Middle frontal gyrus (tissue), 1 donor: ENCODE measurements at regions not wholly inside any gene's neighbourhood (a gene's known extent, or its start where the extent isn't known, plus 50 kb on each side); places are given as distances from the start of the nearest gene placed in this dataset.
"Not testable (repeated sequence)": the region's sequence is repeated elsewhere in the genome, so short reads cannot be mapped to it uniquely, and the experiment has no call there.

ENCODE experiments used
- DNase-seq: peaks from one replicate; pipeline ENCODE4 v3.0.0-alpha.2; 2015; ENCODE audit warnings: low spot score; ENCODE audit errors: extremely low spot score

GRCh38 chr12:18008642-18009041 is 81.4 kb downstream of the RERGL start:
- no peak for DNase-seq

DNA sequence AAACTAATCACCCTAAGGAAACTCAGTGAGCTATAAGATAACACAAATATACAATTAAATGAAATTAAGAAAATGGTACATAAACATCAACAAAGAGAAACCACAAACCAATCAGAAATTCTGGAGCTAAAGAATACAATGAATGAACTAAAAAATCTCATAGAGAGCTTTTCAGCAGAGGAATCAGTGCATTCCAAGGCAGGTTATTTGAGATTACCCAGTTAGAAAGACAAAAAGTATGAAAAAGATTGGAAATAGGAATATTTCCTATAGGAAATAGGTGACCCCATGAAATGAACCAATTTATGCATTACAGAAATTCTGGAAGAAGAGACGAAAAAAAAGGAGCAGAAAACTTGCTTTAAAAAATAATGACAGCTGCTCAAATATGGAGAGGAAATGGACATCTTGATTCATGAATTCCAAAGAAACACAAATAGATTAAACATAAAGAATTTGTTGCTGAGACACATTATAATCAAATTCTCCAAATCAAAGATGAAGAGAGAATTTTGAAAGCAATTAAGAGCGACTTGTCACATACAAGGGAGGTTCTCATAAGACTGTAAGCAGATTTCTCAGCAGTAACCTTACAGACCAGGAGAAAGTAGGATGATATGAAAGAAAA is 90.7 kb downstream of the RERGL start:
- no peak for DNase-seq

DNA sequence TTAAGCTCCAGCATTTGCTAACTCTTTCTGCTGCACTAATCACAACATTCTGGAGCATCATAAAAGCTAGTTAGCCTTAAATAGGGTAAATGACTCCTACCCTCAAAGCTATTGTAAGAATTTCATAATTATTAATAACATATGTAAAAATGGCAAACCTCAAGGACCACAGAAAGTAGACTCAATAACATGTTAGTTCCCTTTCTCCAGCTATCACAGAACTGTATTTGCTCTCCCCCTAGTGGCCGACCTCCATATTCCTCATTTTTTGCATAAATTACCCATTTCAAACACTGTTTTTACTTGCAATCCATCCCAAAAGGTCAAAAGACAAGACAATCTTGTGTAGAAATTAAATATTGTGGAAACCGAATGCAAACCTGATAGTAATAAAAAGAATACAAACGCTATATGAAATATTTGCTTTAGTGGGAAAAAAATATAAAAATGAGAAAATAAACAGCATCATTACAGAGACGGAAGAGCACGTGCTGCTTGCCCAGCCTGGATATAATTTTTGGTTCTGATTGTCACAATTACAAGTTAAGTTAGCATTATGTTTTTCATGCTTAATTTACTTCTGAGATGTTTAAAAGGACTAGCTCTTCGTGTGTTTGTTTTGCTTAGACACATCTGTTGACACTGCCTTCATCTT is 97.9 kb downstream of the RERGL start:
- DNase-seq, result peak; percentile 18

DNA sequence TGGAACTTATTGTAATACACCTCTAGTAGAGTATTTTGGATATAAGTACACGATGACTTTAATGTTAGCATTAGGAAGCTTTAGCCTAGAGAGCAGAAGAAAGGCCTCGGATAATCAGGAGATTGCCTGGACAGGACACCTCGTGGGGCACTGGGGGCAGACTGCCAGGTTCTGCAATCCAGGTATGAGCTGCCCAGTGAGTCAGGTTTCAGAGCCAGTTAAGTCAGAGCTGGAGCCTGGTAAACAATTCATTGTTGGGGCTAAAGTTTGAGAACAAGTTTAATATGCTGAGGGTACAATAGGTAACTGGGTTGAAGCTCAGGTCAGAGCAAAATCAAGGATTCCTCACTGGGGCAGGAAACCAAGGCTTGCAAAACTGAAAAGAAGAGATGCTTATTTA is 107.4 kb downstream of the RERGL start:
- no peak for DNase-seq

DNA sequence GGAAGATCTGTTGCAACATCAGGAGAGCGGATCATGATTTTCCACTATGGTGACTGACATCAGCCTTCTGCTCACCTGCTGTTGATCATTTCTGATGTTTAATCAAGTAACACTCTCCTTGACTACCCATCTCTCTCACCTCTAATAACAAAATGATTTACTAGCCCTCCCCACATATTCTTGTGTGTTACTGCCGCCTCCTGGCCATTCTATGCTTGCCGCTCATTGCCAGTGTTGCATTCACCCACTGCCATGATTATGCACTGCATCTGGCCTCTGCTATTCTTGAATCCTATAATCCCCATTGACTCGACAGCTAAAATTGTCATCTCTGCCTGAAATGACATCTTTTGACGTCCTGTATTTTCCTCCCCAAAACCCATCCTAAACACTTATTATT is 113.8 kb downstream of the RERGL start:
- DNase-seq, result no peak

DNA sequence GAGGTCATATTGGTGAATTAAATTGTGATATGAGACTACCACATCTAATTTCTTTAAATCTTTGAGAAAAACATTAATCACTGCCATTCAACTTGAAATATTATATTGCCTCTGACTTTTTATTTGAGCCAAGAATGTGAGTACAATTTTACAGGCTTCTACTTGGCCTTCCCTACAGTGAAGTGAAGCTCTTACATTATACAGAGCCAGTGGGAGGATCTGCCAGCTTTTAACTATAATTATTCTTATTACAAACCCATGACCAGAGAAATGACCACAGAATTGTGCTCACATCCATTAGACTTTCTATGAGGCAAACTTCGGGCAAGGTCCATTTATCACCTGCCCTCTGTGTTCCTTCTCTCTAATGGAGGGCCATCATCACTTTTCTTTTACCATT is 114.2 kb downstream of the RERGL start:
- DNase-seq, result no peak

DNA sequence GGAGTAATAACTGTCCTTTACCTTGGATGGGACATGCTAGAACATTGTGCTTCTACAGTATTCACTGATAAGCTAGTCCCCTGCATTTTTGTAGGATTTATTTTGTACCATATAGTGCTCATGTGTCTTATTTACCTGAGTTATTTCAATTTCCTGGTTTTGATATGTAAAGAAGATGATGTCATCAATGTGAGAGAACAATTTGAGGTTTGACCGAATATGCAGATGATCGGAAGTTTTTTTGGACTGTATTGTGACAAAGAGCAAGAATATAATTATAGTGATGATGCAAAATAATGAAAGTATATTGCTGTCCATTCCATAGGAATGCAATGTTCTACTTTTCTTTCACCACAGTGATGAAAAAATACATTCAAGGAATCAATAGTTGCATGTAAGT is 114.8 kb downstream of the RERGL start:
- DNase-seq, result no peak

DNA sequence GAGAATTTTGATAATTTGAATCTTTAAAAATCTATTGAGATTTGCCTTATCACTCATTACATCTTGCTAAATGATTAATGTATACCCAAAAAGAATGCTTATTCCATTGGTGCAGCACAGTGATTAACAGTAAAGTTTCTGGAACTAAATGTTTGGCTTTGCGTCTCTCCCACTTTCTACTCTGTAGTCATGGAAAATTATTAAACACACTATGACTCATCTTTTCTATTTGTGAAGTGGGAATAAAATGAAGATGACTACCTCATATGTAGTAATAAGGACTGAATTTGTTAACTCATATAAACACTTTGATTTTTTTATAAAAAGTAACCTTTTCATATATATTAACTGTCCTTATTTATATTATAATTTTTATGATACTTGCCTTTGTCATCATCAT is 118.1 kb downstream of the RERGL start:
- no peak for DNase-seq

DNA sequence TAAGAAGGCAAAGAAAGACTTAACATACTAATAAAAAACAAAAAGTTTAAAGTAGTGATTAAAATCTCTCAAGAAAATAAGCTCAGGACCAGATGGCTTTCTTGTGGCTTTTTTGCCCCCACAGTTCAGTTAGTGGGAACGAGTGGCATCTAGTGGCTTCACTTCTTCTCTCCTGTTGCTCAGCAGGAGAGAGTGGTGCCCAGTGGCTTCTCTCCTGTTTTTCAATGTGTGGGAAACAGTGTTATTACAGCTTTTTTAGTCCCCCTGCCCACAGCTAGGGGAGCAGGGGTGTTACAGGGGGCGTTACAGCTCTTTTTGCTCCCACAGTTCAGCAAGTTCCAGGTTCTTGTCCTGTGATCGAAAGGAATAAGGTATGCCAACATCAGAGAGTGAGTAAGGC is 135.2 kb downstream of the RERGL start:
- DNase-seq, result no peak

GRCh38 chr12:17950898-17951297 is 139.1 kb downstream of the RERGL start:
- no peak for DNase-seq

- DNase-seq, result no peak
Observed at GRCh38 chr12:17949558-17950141, 140.3 kb downstream of the RERGL start.

DNA sequence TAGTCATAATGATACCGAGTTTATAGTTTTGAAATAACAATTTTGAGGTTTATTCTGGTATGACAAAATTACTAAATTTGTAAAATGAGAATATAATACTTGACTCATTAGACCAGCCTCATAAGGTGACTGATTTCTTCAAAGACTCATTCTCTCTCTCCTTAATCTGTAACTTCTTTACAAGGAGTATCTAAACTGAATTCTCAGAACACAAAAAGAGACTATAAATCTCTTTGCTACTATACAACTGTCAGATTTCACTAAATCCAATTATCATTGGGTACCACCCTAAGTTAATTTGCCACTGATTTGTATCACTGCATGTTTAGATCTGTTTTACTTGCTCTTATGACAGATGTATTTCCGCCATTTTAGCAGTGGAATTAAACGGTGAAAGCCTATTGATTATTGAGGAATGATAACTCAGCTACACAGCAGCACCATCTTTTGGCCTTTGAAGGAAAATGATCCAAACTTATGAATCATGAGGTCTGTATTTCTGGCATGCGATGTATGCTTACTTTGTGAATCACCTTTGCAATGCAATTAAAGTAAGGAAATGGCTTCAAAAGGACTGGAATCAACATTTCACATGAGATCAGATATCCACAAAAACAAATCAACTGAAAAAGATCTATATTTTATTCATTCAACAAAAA is 161.2 kb downstream of the RERGL start:
- DNase-seq, result peak; percentile 8

DNA sequence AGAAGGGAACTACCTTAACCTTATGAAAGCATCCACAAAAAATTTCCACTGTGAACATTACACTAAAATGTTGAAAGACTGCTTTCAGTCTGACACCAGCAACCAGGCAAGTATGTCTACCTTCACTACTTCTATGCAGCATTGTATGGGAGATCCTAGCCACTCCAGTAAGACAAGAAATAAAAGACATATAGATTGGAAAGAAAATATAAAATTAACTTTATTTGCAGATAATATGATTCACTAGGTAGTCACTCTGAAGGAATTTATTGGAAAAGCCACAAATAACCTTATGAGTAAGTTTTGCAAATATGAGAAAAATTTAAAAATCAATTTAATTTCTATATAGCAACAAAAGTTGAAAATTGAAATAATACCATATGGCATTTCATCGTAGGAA is 172.0 kb downstream of the RERGL start:
- DNase-seq, result no peak

GRCh38 chr12:17884581-17884980 is 205.4 kb downstream of the RERGL start:
- no peak for DNase-seq

GRCh38 chr12:17878714-17879113 is 211.3 kb downstream of the RERGL start:
- no peak for DNase-seq

- no peak for DNase-seq
Observed at GRCh38 chr12:17875230-17875629, 214.8 kb downstream of the RERGL start.

GRCh38 chr12:17866802-17867201 is 223.2 kb downstream of the RERGL start:
- no peak for DNase-seq

DNA sequence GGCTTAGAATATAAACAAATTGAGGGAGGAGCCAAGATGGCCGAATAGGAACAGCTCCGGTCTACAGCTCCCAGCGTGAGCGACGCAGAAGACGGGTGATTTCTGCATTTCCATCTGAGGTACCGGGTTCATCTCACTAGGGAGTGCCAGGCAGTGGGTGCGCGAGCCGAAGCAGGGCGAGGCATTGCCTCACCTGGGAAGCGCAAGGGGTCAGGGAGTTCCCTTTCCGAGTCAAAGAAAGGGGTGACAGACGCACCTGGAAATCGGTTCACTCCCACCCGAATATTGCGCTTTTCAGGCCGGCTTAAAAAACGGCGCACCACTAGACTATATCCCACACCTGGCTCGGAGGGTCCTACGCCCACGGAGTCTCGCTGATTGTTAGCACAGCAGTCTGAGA is 234.4 kb downstream of the RERGL start:
- not testable (repeated sequence) for DNase-seq

GRCh38 chr12:17853054-17853453 is 236.9 kb downstream of the RERGL start:
- DNase-seq, result no peak

GRCh38 chr12:17841496-17841895 is 248.5 kb downstream of the RERGL start:
- no peak for DNase-seq

DNA sequence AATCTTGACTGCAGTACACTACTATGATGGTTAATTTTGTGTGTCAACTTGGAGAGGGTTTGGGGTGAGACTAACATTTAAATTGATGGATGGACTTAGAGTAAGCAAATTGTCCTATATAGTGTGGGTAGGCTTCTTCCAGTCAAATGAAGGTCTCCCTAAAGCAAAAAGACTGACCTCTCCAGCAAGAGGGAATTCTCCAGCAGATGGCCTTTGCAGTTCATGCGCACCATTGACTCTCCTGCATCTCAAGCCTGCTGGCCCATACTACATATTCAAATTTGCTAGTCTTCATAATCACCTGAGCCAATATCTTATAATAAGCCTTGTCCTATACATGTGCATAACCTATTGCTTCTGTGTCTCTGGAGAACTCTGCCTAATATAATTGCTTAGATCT is 260.2 kb downstream of the RERGL start:
- DNase-seq, result no peak

- no peak for DNase-seq
Observed at GRCh38 chr12:17818931-17819330, 271.1 kb downstream of the RERGL start.

DNA sequence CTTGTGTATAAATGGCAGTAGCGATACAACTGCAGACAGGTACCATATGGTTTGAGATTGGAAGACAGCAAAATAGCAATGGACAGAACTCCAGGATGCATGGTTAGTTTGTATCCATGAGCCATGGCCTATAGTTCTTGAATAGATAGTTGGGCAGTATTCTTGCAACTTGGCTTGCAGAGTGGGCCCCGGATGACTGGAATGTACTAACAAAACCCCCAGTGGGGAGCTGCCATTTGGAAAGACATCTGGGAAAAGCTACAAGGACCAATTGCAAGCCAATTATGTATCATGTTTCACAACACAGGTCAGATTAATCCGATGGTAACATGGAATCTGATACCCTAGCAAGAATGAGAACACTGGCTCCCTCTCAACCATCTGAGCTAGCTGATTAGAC is 279.6 kb downstream of the RERGL start:
- DNase-seq, result no peak
